Sciatic nerve (tissue), 2 donors: ENCODE measurements at regions not wholly inside any gene's neighbourhood (a gene's known extent, or its start where the extent isn't known, plus 50 kb on each side); places are given as distances from the start of the nearest gene placed in this dataset.

Experiments
- ATAC-seq: fragments of 200-7000 bp; cut with Tn5 transposase; one replicate; pipeline ENCODE4 v1.9.1; 2020; ENCODE audit warnings: mild to moderate bottlenecking, moderate library complexity
- DNase-seq: peaks from one replicate; pipeline ENCODE4 v3.0.0-alpha.2; 2020; ENCODE audit warnings: low spot score
- intact Hi-C: fragments of 100-400 bp; cut with DNase I; formaldehyde crosslinking; loops from one replicate; pipeline ENCODE4 v1.14.2; 2022
- donor health status: DM: no; HTN: no; CAD: no.
- donor health status: DM: no; HTN: no; CAD: no.

- ATAC-seq (no peak), DNase-seq (no peak)
- intact Hi-C loops: no loop called here
Measured at GRCh38 chr5:58066076-58066475, 393.8 kb downstream of the PLK2 start.

- DNase-seq (no peak), ATAC-seq (no peak)
Measured at GRCh38 chr5:58064801-58065200, 395.1 kb downstream of the PLK2 start.

GRCh38 chr5:58060996-58061395 is 398.9 kb downstream of the PLK2 start:
- intact Hi-C loops: no loop called here
- ATAC-seq (peak; percentile 94), DNase-seq (no peak)

More at GRCh38 chr5:58064801-58065200, 395.1 kb downstream of the PLK2 start:
- intact Hi-C loops: no loop called here

- no peak for ATAC-seq
- intact Hi-C loops: no loop called here
- DNase-seq: no peak
Measured at GRCh38 chr5:58057324-58057723, 402.6 kb downstream of the PLK2 start.

- intact Hi-C loops: no loop called here
- no peak for DNase-seq
- no peak for ATAC-seq
Measured at GRCh38 chr5:58056546-58056945, 403.3 kb downstream of the PLK2 start.

GRCh38 chr5:58054018-58054417 is 405.9 kb downstream of the PLK2 start:
- intact Hi-C loops: no loop called here
- no peak for DNase-seq
- no peak for ATAC-seq

- DNase-seq: no peak
- intact Hi-C loops: no loop called here
Measured at GRCh38 chr5:58048954-58049353, 410.9 kb downstream of the PLK2 start.

GRCh38 chr5:58048185-58048925 is 411.5 kb downstream of the PLK2 start:
- ATAC-seq: no peak
- DNase-seq: no peak
- intact Hi-C loops: no loop called here

More at GRCh38 chr5:58048954-58049353, 410.9 kb downstream of the PLK2 start:
- ATAC-seq: no peak

GRCh38 chr5:58046371-58046770 is 413.5 kb downstream of the PLK2 start:
- ATAC-seq: no peak
- intact Hi-C loops: no loop called here
- DNase-seq: no peak

- ATAC-seq: no peak
- no peak for DNase-seq
- intact Hi-C loops: no loop called here
Measured at GRCh38 chr5:58044166-58044565, 415.7 kb downstream of the PLK2 start.

GRCh38 chr5:58043032-58043945 is 416.6 kb downstream of the PLK2 start:
- ATAC-seq (no peak), DNase-seq (no peak)
- intact Hi-C loops: no loop called here

GRCh38 chr5:58041884-58042283 is 418.0 kb downstream of the PLK2 start:
- ATAC-seq: no peak

GRCh38 chr5:58040846-58041245 is 419.0 kb downstream of the PLK2 start:
- ATAC-seq: no peak
- no peak for DNase-seq
- intact Hi-C loops: no loop called here

More at GRCh38 chr5:58041884-58042283, 418.0 kb downstream of the PLK2 start:
- no peak for DNase-seq
- intact Hi-C loops: no loop called here

- DNase-seq: no peak
- intact Hi-C loops: no loop called here
- ATAC-seq: no peak
Measured at GRCh38 chr5:58040044-58040443, 419.8 kb downstream of the PLK2 start.

- DNase-seq: no peak
- intact Hi-C loops: no loop called here
- ATAC-seq: no peak
Measured at GRCh38 chr5:58037899-58038298, 422.0 kb downstream of the PLK2 start.

- ATAC-seq (no peak), DNase-seq (no peak)
- intact Hi-C loops: no loop called here
Measured at GRCh38 chr5:58025809-58026208, 434.1 kb downstream of the PLK2 start.

GRCh38 chr5:58024151-58024550 is 435.7 kb downstream of the PLK2 start:
- intact Hi-C loops: no loop called here

GRCh38 chr5:58022055-58022454 is 437.8 kb downstream of the PLK2 start:
- ATAC-seq: peak; percentile 92
- intact Hi-C loops: no loop called here
- no peak for DNase-seq

More at GRCh38 chr5:58024151-58024550, 435.7 kb downstream of the PLK2 start:
- DNase-seq (no peak), ATAC-seq (no peak)

GRCh38 chr5:58021466-58021865 is 438.4 kb downstream of the PLK2 start:
- no peak for DNase-seq
- intact Hi-C loops: no loop called here
- ATAC-seq: peak; percentile 25

- intact Hi-C loops: no loop called here
- peak; percentile 46 for ATAC-seq
- DNase-seq: peak; percentile 66
Measured at GRCh38 chr5:58019614-58020013, 440.3 kb downstream of the PLK2 start.
